ENCODE measurements at regions not wholly inside any gene's neighbourhood (a gene's known extent, or its start where the extent isn't known, plus 50 kb on each side); places are given as distances from the start of the nearest gene placed in this dataset.
"Not testable (repeated sequence)": the region's sequence is repeated elsewhere in the genome, so short reads cannot be mapped to it uniquely, and the experiment has no call there.

GRCh38 chr6:9254251-9254650 lies 818.9 kb upstream of the SLC35B3 start:
- in situ Hi-C loops (cut with MboI; ENCODE audit: low sequenced_read_pairs), result no loop called here

- in situ Hi-C loops (cut with MboI; ENCODE audit: low sequenced_read_pairs), result no loop called here
Observed at GRCh38 chr6:9252799-9253198, 817.5 kb upstream of the SLC35B3 start.

- in situ Hi-C loops (cut with MboI; ENCODE audit: low sequenced_read_pairs), result no loop called here
Observed at GRCh38 chr6:9250852-9251251, 815.5 kb upstream of the SLC35B3 start.

GRCh38 chr6:9248133-9248532 lies 812.8 kb upstream of the SLC35B3 start:
- in situ Hi-C loops (cut with MboI; ENCODE audit: low sequenced_read_pairs), result no loop called here

GRCh38 chr6:9240861-9241260 lies 805.5 kb upstream of the SLC35B3 start:
- in situ Hi-C loops (cut with MboI; ENCODE audit: low sequenced_read_pairs), result no loop called here

- in situ Hi-C loops (cut with MboI; ENCODE audit: low sequenced_read_pairs), result no loop called here
Observed at GRCh38 chr6:9236443-9236842, 801.1 kb upstream of the SLC35B3 start.

GRCh38 chr6:9233686-9234085 lies 798.3 kb upstream of the SLC35B3 start:
- in situ Hi-C loops (cut with MboI; ENCODE audit: low sequenced_read_pairs), result no loop called here

- in situ Hi-C loops (cut with MboI; ENCODE audit: low sequenced_read_pairs), result no loop called here
Observed at GRCh38 chr6:9233226-9233625, 797.9 kb upstream of the SLC35B3 start.

GRCh38 chr6:9225441-9225871 lies 790.1 kb upstream of the SLC35B3 start:
- in situ Hi-C loops (cut with MboI; ENCODE audit: low sequenced_read_pairs), result no loop called here

- in situ Hi-C loops (cut with MboI; ENCODE audit: low sequenced_read_pairs), result no loop called here
Observed at GRCh38 chr6:9224539-9224938, 789.2 kb upstream of the SLC35B3 start.

- in situ Hi-C loops (cut with MboI; ENCODE audit: low sequenced_read_pairs), result not testable (repeated sequence)
Observed at GRCh38 chr6:9213717-9214116, 778.4 kb upstream of the SLC35B3 start.

- in situ Hi-C loops (cut with MboI; ENCODE audit: low sequenced_read_pairs), result no loop called here
Observed at GRCh38 chr6:9208966-9209365, 773.6 kb upstream of the SLC35B3 start.

GRCh38 chr6:9205645-9206044 lies 770.3 kb upstream of the SLC35B3 start:
- in situ Hi-C loops (cut with MboI; ENCODE audit: low sequenced_read_pairs), result no loop called here

- in situ Hi-C loops (cut with MboI; ENCODE audit: low sequenced_read_pairs), result no loop called here
Observed at GRCh38 chr6:9204171-9204570, 768.8 kb upstream of the SLC35B3 start.

GRCh38 chr6:9200712-9201111 lies 765.4 kb upstream of the SLC35B3 start:
- in situ Hi-C loops (cut with MboI; ENCODE audit: low sequenced_read_pairs), result no loop called here

- in situ Hi-C loops (cut with MboI; ENCODE audit: low sequenced_read_pairs), result no loop called here
Observed at GRCh38 chr6:9197726-9198125, 762.4 kb upstream of the SLC35B3 start.

- in situ Hi-C loops (cut with MboI; ENCODE audit: low sequenced_read_pairs), result no loop called here
Observed at GRCh38 chr6:9195322-9195721, 760.0 kb upstream of the SLC35B3 start.

GRCh38 chr6:9192405-9192909 lies 757.1 kb upstream of the SLC35B3 start:
- in situ Hi-C loops (cut with MboI; ENCODE audit: low sequenced_read_pairs), result no loop called here

- in situ Hi-C loops (cut with MboI; ENCODE audit: low sequenced_read_pairs), result no loop called here
Observed at GRCh38 chr6:9186148-9186547, 750.8 kb upstream of the SLC35B3 start.

GRCh38 chr6:9178071-9178470 lies 742.7 kb upstream of the SLC35B3 start:
- in situ Hi-C loops (cut with MboI; ENCODE audit: low sequenced_read_pairs), result no loop called here

GRCh38 chr6:9173229-9173628 lies 737.9 kb upstream of the SLC35B3 start:
- in situ Hi-C loops (cut with MboI; ENCODE audit: low sequenced_read_pairs), result no loop called here

- in situ Hi-C loops (cut with MboI; ENCODE audit: low sequenced_read_pairs), result no loop called here
Observed at GRCh38 chr6:9172096-9172495, 736.8 kb upstream of the SLC35B3 start.

GRCh38 chr6:9168669-9169068 lies 733.3 kb upstream of the SLC35B3 start:
- in situ Hi-C loops (cut with MboI; ENCODE audit: low sequenced_read_pairs), result no loop called here

- in situ Hi-C loops (cut with MboI; ENCODE audit: low sequenced_read_pairs), result no loop called here
Observed at GRCh38 chr6:9161731-9162130, 726.4 kb upstream of the SLC35B3 start.

Measured in HL-60/S4 treated with phorbol 12-myristate 13-acetate at 8.2 ng/mL for 4 days and 3 days (cell line).